H1 (cell line): ENCODE measurements at regions not wholly inside any gene's neighbourhood (a gene's known extent, or its start where the extent isn't known, plus 50 kb on each side); places are given as distances from the start of the nearest gene placed in this dataset.

Experiments
- SIRT6 ChIP-seq: IDR thresholded peaks from one replicate; pipeline ENCODE4 v1.7.1; 2012; ENCODE audit warnings: low read length, inconsistent platforms
- TF ChIP-seq, protein P1 (sequence below): IDR thresholded peaks from 2 replicates; pipeline ENCODE4 v1.6.1; 2012; ENCODE audit warnings: low read length, inconsistent platforms

DNA sequence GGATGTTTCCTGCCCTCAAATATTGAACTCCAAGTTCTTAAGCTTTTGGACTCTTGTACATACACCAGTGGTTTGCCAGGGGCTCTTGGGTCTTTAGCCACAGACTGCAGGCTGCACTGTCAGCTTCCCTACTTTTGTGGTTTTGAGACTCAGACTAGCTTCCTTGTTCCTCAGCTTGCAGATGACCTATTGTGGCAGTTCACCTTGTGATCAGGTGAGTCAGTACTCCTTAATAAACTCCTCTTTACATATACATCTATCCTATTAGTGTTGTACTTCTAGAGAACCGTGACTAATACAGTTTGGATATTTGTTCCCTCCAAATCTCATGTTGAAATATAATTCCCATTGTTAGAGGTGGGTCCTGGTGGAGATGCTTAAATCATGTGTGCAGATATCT lies 681.9 kb upstream of the ARRDC3 start (continued):
- TF ChIP-seq, protein P1, sequence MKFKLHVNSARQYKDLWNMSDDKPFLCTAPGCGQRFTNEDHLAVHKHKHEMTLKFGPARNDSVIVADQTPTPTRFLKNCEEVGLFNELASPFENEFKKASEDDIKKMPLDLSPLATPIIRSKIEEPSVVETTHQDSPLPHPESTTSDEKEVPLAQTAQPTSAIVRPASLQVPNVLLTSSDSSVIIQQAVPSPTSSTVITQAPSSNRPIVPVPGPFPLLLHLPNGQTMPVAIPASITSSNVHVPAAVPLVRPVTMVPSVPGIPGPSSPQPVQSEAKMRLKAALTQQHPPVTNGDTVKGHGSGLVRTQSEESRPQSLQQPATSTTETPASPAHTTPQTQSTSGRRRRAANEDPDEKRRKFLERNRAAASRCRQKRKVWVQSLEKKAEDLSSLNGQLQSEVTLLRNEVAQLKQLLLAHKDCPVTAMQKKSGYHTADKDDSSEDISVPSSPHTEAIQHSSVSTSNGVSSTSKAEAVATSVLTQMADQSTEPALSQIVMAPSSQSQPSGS: no peak
- TF ChIP-seq SIRT6: no peak
